Frontal cortex (tissue), 3 donors: ENCODE measurements at regions not wholly inside any gene's neighbourhood (a gene's known extent, or its start where the extent isn't known, plus 50 kb on each side); places are given as distances from the start of the nearest gene placed in this dataset.

Source experiments
- DNase-seq, 2 donors: peaks; one replicate each; pipeline ENCODE4 v3.0.0; 2012; ENCODE audit warnings: low spot score in 2 of 2
- FAIRE-seq: peaks from 2 replicates; lab custom pipeline; 2012; peaks lifted over from hg19 to GRCh38; lab: Jason Lieb, UNC
- donor health status: control.
- donor health status: control.
- donor health status: control.

GRCh38 chr4:126558596-126558995 lies 1074.2 kb upstream of the INTU start:
- no peak for DNase-seq
- no peak for FAIRE-seq

- no peak for FAIRE-seq
- no peak for DNase-seq
Measured at GRCh38 chr4:126559961-126560360, 1072.8 kb upstream of the INTU start.

GRCh38 chr4:126560794-126561193 lies 1072.0 kb upstream of the INTU start:
- DNase-seq (no peak), FAIRE-seq (no peak)

GRCh38 chr4:126563389-126563788 lies 1069.4 kb upstream of the INTU start:
- DNase-seq, result no peak
- no peak for FAIRE-seq

- no peak for FAIRE-seq
Measured at GRCh38 chr4:126564283-126564854, 1068.4 kb upstream of the INTU start.

GRCh38 chr4:126568652-126569570 lies 1063.8 kb upstream of the INTU start:
- FAIRE-seq, result no peak
- no peak for DNase-seq

More at GRCh38 chr4:126564283-126564854, 1068.4 kb upstream of the INTU start:
- no peak for DNase-seq

- DNase-seq (no peak), FAIRE-seq (no peak)
Measured at GRCh38 chr4:126572264-126572663, 1060.5 kb upstream of the INTU start.

GRCh38 chr4:126582737-126583136 lies 1050.0 kb upstream of the INTU start:
- FAIRE-seq (no peak), DNase-seq (no peak)

GRCh38 chr4:126583509-126583908 lies 1049.2 kb upstream of the INTU start:
- DNase-seq (no peak), FAIRE-seq (no peak)

GRCh38 chr4:126591583-126591982 lies 1041.2 kb upstream of the INTU start:
- DNase-seq (no peak), FAIRE-seq (no peak)

- no peak for FAIRE-seq
- no peak for DNase-seq
Measured at GRCh38 chr4:126592088-126592487, 1040.7 kb upstream of the INTU start.

- FAIRE-seq, result no peak
Measured at GRCh38 chr4:126593626-126594025, 1039.1 kb upstream of the INTU start.

GRCh38 chr4:126595643-126596042 lies 1037.1 kb upstream of the INTU start:
- FAIRE-seq (no peak), DNase-seq (no peak)

More at GRCh38 chr4:126593626-126594025, 1039.1 kb upstream of the INTU start:
- DNase-seq, result no peak

- FAIRE-seq (no peak), DNase-seq (no peak)
Measured at GRCh38 chr4:126599746-126600145, 1033.0 kb upstream of the INTU start.

GRCh38 chr4:126603210-126603609 lies 1029.5 kb upstream of the INTU start:
- FAIRE-seq (no peak), DNase-seq (no peak)

GRCh38 chr4:126603825-126604224 lies 1028.9 kb upstream of the INTU start:
- DNase-seq (no peak), FAIRE-seq (no peak)

- DNase-seq, result peak in 1 of 2 donors; percentile 13
- FAIRE-seq, result peak; percentile 85
Measured at GRCh38 chr4:126604268-126604867, 1028.4 kb upstream of the INTU start.

GRCh38 chr4:126610933-126611332 lies 1021.8 kb upstream of the INTU start:
- no peak for DNase-seq
- no peak for FAIRE-seq

- FAIRE-seq, result no peak
- no peak for DNase-seq
Measured at GRCh38 chr4:126611900-126612299, 1020.9 kb upstream of the INTU start.

GRCh38 chr4:126614356-126614855 lies 1018.4 kb upstream of the INTU start:
- DNase-seq (no peak), FAIRE-seq (no peak)

- no peak for FAIRE-seq
- DNase-seq, result no peak
Measured at GRCh38 chr4:126616795-126617194, 1016.0 kb upstream of the INTU start.
